ENCODE measurements at regions not wholly inside any gene's neighbourhood (a gene's known extent, or its start where the extent isn't known, plus 50 kb on each side); places are given as distances from the start of the nearest gene placed in this dataset.

DNA sequence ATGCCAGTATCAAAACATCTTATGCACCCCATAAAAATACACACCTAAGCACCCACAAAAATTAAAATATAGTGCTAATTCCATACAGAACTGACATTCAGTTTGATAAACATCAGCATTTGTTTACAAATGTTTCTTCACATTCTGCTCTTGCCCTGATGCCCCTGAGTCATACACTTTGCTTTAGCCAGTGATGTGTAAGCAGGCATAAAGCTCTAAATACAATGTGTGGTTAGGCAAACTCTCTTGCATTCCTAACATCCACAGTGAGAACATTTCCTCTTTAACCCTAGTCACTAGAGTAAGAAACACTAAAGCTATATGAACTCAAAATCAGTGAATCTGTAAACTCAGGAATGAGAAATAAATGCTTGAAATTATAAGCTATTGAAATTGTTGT, 1060.7 kb downstream of the FAM181B start (continued):
- TF ChIP-seq, protein P1, sequence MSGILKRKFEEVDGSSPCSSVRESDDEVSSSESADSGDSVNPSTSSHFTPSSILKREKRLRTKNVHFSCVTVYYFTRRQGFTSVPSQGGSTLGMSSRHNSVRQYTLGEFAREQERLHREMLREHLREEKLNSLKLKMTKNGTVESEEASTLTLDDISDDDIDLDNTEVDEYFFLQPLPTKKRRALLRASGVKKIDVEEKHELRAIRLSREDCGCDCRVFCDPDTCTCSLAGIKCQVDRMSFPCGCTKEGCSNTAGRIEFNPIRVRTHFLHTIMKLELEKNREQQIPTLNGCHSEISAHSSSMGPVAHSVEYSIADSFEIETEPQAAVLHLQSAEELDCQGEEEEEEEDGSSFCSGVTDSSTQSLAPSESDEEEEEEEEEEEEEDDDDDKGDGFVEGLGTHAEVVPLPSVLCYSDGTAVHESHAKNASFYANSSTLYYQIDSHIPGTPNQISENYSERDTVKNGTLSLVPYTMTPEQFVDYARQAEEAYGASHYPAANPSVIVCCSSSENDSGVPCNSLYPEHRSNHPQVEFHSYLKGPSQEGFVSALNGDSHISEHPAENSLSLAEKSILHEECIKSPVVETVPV (CRISPR knock-in tag; IDR thresholded peaks at IDR 0.05): no peak
- TF ChIP-seq ESRRG (CRISPR knock-in tag; IDR thresholded peaks at IDR 0.05) (no peak), RARB (CRISPR knock-in tag; IDR thresholded peaks at IDR 0.05) (no peak), ZNF70 (CRISPR knock-in tag; IDR thresholded peaks at IDR 0.05) (no peak), TOX (CRISPR knock-in tag; IDR thresholded peaks at IDR 0.05; ENCODE audit: borderline replicate concordance) (no peak), PPARA (CRISPR knock-in tag; IDR thresholded peaks at IDR 0.05; ENCODE audit: borderline replicate concordance) (no peak), ARNTL (CRISPR knock-in tag; IDR thresholded peaks at IDR 0.05; ENCODE audit: borderline replicate concordance, low read depth) (no peak), CSDC2 (CRISPR knock-in tag; IDR thresholded peaks at IDR 0.05) (no peak)
- TF ChIP-seq, protein P2, sequence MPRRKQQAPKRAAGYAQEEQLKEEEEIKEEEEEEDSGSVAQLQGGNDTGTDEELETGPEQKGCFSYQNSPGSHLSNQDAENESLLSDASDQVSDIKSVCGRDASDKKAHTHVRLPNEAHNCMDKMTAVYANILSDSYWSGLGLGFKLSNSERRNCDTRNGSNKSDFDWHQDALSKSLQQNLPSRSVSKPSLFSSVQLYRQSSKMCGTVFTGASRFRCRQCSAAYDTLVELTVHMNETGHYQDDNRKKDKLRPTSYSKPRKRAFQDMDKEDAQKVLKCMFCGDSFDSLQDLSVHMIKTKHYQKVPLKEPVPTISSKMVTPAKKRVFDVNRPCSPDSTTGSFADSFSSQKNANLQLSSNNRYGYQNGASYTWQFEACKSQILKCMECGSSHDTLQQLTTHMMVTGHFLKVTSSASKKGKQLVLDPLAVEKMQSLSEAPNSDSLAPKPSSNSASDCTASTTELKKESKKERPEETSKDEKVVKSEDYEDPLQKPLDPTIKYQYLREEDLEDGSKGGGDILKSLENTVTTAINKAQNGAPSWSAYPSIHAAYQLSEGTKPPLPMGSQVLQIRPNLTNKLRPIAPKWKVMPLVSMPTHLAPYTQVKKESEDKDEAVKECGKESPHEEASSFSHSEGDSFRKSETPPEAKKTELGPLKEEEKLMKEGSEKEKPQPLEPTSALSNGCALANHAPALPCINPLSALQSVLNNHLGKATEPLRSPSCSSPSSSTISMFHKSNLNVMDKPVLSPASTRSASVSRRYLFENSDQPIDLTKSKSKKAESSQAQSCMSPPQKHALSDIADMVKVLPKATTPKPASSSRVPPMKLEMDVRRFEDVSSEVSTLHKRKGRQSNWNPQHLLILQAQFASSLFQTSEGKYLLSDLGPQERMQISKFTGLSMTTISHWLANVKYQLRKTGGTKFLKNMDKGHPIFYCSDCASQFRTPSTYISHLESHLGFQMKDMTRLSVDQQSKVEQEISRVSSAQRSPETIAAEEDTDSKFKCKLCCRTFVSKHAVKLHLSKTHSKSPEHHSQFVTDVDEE (CRISPR knock-in tag; IDR thresholded peaks at IDR 0.05): no peak

DNA sequence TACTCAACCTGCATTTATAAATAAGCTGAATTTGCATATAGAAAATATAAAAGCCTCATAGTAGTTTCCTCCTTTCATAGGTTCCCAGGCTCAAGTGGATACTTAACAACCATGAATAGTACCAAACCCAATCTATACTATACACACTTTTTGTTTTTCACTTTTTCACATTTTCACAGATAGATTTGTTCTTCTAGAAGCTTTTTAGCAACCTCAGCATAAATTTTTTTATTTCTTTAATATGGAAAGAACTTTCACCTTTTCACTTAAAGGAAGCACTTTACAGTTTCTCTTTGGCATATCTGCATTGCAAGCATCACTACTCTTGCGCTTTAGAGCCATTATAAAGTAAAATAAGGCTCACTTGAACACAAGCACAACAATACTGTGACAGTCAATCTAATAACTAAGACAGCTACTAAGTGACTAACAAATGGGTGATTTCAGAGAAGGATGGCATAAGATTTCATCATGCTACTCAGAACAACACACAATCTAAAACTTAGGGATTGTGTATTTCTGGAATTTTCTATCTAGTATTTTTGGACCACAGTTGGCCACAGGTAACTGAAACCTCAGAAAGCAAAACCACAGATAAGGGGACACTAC, 1063.6 kb downstream of the FAM181B start:
- no peak for TF ChIP-seq ZC3H10 (CRISPR knock-in tag; IDR thresholded peaks at IDR 0.05)
- no peak for TF ChIP-seq ZFP3 (CRISPR knock-in tag; IDR thresholded peaks at IDR 0.05)
- TF ChIP-seq RARB (CRISPR knock-in tag; IDR thresholded peaks at IDR 0.05): no peak
- no peak for TF ChIP-seq PPARA (CRISPR knock-in tag; IDR thresholded peaks at IDR 0.05; ENCODE audit: borderline replicate concordance)
- TF ChIP-seq ZNF70 (CRISPR knock-in tag; IDR thresholded peaks at IDR 0.05): no peak
- TF ChIP-seq, protein P3, sequence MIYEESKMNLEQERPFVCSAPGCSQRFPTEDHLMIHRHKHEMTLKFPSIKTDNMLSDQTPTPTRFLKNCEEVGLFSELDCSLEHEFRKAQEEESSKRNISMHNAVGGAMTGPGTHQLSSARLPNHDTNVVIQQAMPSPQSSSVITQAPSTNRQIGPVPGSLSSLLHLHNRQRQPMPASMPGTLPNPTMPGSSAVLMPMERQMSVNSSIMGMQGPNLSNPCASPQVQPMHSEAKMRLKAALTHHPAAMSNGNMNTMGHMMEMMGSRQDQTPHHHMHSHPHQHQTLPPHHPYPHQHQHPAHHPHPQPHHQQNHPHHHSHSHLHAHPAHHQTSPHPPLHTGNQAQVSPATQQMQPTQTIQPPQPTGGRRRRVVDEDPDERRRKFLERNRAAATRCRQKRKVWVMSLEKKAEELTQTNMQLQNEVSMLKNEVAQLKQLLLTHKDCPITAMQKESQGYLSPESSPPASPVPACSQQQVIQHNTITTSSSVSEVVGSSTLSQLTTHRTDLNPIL (CRISPR knock-in tag; IDR thresholded peaks at IDR 0.05; ENCODE audit: low read depth): no peak
- TF ChIP-seq, protein P2 (CRISPR knock-in tag; IDR thresholded peaks at IDR 0.05): no peak
- TF ChIP-seq ARNTL (CRISPR knock-in tag; IDR thresholded peaks at IDR 0.05; ENCODE audit: borderline replicate concordance, low read depth): no peak
- TF ChIP-seq TCF4 (CRISPR knock-in tag; IDR thresholded peaks at IDR 0.05; ENCODE audit: borderline replicate concordance): no peak
- TF ChIP-seq ZFP30 (CRISPR knock-in tag; IDR thresholded peaks at IDR 0.05): no peak
- ATAC-seq: no peak

DNA sequence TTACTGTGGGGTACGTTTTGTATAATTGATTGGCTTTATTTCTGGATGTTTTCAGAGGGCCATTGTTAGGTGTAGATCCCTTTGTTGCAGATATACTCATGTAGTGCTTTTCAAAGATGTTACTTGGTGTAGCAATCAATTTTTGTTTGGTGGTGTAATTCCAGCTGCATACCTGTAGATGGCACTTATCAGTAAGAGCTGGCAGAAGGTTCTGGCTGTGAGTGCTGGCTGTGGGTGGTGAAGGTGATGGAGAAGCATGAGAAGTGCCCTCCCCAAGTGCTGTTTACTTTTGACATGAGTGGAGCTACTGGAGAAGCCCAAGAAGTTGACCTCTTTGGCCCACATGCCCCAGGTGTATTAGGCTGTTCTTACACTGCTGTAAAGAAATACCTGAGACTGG, 1074.9 kb downstream of the FAM181B start:
- TF ChIP-seq, protein P1 (CRISPR knock-in tag; IDR thresholded peaks at IDR 0.05): no peak
- TF ChIP-seq, protein P3 (CRISPR knock-in tag; IDR thresholded peaks at IDR 0.05; ENCODE audit: low read depth): no peak
- no peak for TF ChIP-seq OSR1 (CRISPR knock-in tag; IDR thresholded peaks at IDR 0.05)
- no peak for TF ChIP-seq ARNTL (CRISPR knock-in tag; IDR thresholded peaks at IDR 0.05; ENCODE audit: borderline replicate concordance, low read depth)
- no peak for TF ChIP-seq ZFP3 (CRISPR knock-in tag; IDR thresholded peaks at IDR 0.05)

More for the DNA sequence above, 1074.9 kb downstream of the FAM181B start:
- ATAC-seq: no peak

Data from SK-N-SH treated with all-trans-retinoic acid at 6 μM for 48 hours (cell line).